ENCODE measurements at regions not wholly inside any gene's neighbourhood (a gene's known extent, or its start where the extent isn't known, plus 50 kb on each side); places are given as distances from the start of the nearest gene placed in this dataset.

- Histone ChIP-seq H3K27me3 (no peaks in the 10 kb centered on the region), H3K4me1 (peaks cover 46 to 70% (median 60%) of the 10 kb centered on the region in 4 donors), H3K27ac (peak overlapping the region; percentile 88 to 95 (median 89)), H3K36me3 (no peaks in the 10 kb centered on the region), H3K9me3 (peaks cover 0 to 7% (median 7%) of the 10 kb centered on the region in 4 donors), H3K4me3 (no peak overlapping the region)
- peak; percentile 50 to 60 for DNase-seq
- TF ChIP-seq, protein P1, sequence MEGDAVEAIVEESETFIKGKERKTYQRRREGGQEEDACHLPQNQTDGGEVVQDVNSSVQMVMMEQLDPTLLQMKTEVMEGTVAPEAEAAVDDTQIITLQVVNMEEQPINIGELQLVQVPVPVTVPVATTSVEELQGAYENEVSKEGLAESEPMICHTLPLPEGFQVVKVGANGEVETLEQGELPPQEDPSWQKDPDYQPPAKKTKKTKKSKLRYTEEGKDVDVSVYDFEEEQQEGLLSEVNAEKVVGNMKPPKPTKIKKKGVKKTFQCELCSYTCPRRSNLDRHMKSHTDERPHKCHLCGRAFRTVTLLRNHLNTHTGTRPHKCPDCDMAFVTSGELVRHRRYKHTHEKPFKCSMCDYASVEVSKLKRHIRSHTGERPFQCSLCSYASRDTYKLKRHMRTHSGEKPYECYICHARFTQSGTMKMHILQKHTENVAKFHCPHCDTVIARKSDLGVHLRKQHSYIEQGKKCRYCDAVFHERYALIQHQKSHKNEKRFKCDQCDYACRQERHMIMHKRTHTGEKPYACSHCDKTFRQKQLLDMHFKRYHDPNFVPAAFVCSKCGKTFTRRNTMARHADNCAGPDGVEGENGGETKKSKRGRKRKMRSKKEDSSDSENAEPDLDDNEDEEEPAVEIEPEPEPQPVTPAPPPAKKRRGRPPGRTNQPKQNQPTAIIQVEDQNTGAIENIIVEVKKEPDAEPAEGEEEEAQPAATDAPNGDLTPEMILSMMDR (IDR thresholded peaks at IDR 0.05) = no peak
- peak in 1 of 3 donors; percentile 33 for TF ChIP-seq POLR2AphosphoS5 (IDR thresholded peaks at IDR 0.05)
- TF ChIP-seq POLR2A (IDR thresholded peaks at IDR 0.05) = no peak
- TF ChIP-seq EP300 (IDR thresholded peaks at IDR 0.05) = no peak
- intact Hi-C loops (cut with DNase I; ENCODE audit: low total_unique reads) = no loop called here
- 50 to 67% (median 58%) methylated on average over 7 of the region's 7 CpGs for WGBS, 5 donors
Measured at GRCh38 chr9:129335464-129336129, 157.5 kb upstream of the IER5L start.

- peak overlapping the region; percentile 88 to 95 (median 89) for H3K27ac ChIP-seq
- no peaks in the 10 kb centered on the region for H3K36me3 ChIP-seq
- peaks cover 45 to 66% (median 57%) of the 10 kb centered on the region in 4 donors for H3K4me1 ChIP-seq
- intact Hi-C loops (cut with DNase I; ENCODE audit: low total_unique reads) = no loop called here
- H3K9me3 ChIP-seq = peaks cover 0 to 12% (median 8%) of the 10 kb centered on the region in 4 donors
- TF ChIP-seq EP300 (IDR thresholded peaks at IDR 0.05) (peak; percentile 60), POLR2AphosphoS5 (IDR thresholded peaks at IDR 0.05) (peak; percentile 20 to 88 (median 70)), POLR2A (IDR thresholded peaks at IDR 0.05) (no peak)
- TF ChIP-seq, protein P1 (IDR thresholded peaks at IDR 0.05) = peak in 1 of 7 experiments; percentile 23
- peak overlapping the region in 3 of 4 donors; percentile 4 to 17 (median 5) for H3K4me3 ChIP-seq
- H3K27me3 ChIP-seq = no peaks in the 10 kb centered on the region
- peak; percentile 95 to 97 for DNase-seq
- WGBS, 5 donors = 4 to 22% (median 5%) methylated on average over 7 to 28 of the region's 28 CpGs
Measured at GRCh38 chr9:129334105-129334935, 156.3 kb upstream of the IER5L start.

GRCh38 chr9:129333617-129334104, 155.6 kb upstream of the IER5L start:
- Histone ChIP-seq H3K4me3 (no peak overlapping the region), H3K27me3 (no peaks in the 10 kb centered on the region), H3K4me1 (peaks cover 41 to 64% (median 50%) of the 10 kb centered on the region in 4 donors), H3K36me3 (no peaks in the 10 kb centered on the region), H3K27ac (peak overlapping the region; percentile 88 to 95 (median 89)), H3K9me3 (peaks cover 0 to 12% (median 8%) of the 10 kb centered on the region in 4 donors)
- WGBS, 5 donors = 45 to 63% (median 56%) methylated on average over 10 of the region's 10 CpGs
- TF ChIP-seq EP300 (IDR thresholded peaks at IDR 0.05) = no peak
- no peak for TF ChIP-seq POLR2AphosphoS5 (IDR thresholded peaks at IDR 0.05)
- no peak for TF ChIP-seq POLR2A (IDR thresholded peaks at IDR 0.05)
- TF ChIP-seq, protein P1 (IDR thresholded peaks at IDR 0.05) = no peak
- DNase-seq = no peak
- intact Hi-C loops (cut with DNase I; ENCODE audit: low total_unique reads) = no loop called here

- peaks cover 0 to 12% (median 8%) of the 10 kb centered on the region in 4 donors for H3K9me3 ChIP-seq
- intact Hi-C loops (cut with DNase I; ENCODE audit: low total_unique reads) = no loop called here
- H3K36me3 ChIP-seq = no peaks in the 10 kb centered on the region
- no peak overlapping the region for H3K4me3 ChIP-seq
- peaks cover 41 to 64% (median 47%) of the 10 kb centered on the region in 4 donors for H3K4me1 ChIP-seq
- DNase-seq = no peak
- peak overlapping the region; percentile 20 to 95 (median 88) for H3K27ac ChIP-seq
- no peaks in the 10 kb centered on the region for H3K27me3 ChIP-seq
- no peak for TF ChIP-seq POLR2AphosphoS5 (IDR thresholded peaks at IDR 0.05)
- TF ChIP-seq POLR2A (IDR thresholded peaks at IDR 0.05) = no peak
- TF ChIP-seq EP300 (IDR thresholded peaks at IDR 0.05) = no peak
- TF ChIP-seq, protein P1 (IDR thresholded peaks at IDR 0.05) = no peak
- WGBS, 5 donors = 54 to 66% (median 62%) methylated on average over 4 of the region's 4 CpGs
Measured at GRCh38 chr9:129332581-129332980, 154.5 kb upstream of the IER5L start.
